ENCODE measurements at regions not wholly inside any gene's neighbourhood (a gene's known extent, or its start where the extent isn't known, plus 50 kb on each side); places are given as distances from the start of the nearest gene placed in this dataset.

DNA sequence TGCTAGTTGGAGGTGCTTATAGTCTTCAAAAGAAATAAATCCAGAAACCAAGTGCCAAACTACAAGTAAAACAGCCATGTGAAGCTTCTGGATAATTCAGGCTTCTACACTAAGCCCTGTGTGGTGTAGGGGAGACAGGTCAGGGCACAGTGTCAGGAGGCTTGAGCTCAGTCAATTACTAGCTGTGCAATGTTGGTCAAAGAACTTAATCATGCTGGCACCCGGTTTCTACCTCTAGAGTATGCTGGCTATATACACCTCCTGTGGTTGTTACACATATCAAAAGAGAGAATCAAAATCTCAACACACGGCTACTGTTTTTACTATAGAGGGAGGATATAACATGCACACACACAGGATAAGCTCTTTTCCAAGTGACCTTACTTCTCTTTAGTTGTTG is 469.7 kb upstream of the ZNF462 start:
- TF ChIP-seq EP300 (IDR thresholded peaks at IDR 0.05; ENCODE audit: borderline replicate concordance) (no peak), CEBPB (IDR thresholded peaks at IDR 0.05) (no peak), TEAD4 (IDR thresholded peaks at IDR 0.05) (no peak), NFIC (IDR thresholded peaks at IDR 0.05) (no peak), CREB1 (IDR thresholded peaks at IDR 0.05; ENCODE audit: low read depth) (no peak), YY1 (IDR thresholded peaks at IDR 0.05; ENCODE audit: low read depth) (no peak), TCF12 (IDR thresholded peaks at IDR 0.05; ENCODE audit: low read depth) (no peak), TAF1 (IDR thresholded peaks at IDR 0.05; ENCODE audit: low read depth) (no peak), RAD21 (IDR thresholded peaks at IDR 0.05; ENCODE audit: low read depth) (no peak), REST (IDR thresholded peaks at IDR 0.05; ENCODE audit: low read depth) (no peak), MAX (IDR thresholded peaks at IDR 0.05) (no peak)
- TF ChIP-seq, protein P1, sequence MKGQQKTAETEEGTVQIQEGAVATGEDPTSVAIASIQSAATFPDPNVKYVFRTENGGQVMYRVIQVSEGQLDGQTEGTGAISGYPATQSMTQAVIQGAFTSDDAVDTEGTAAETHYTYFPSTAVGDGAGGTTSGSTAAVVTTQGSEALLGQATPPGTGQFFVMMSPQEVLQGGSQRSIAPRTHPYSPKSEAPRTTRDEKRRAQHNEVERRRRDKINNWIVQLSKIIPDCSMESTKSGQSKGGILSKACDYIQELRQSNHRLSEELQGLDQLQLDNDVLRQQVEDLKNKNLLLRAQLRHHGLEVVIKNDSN (IDR thresholded peaks at IDR 0.05), result no peak

DNA sequence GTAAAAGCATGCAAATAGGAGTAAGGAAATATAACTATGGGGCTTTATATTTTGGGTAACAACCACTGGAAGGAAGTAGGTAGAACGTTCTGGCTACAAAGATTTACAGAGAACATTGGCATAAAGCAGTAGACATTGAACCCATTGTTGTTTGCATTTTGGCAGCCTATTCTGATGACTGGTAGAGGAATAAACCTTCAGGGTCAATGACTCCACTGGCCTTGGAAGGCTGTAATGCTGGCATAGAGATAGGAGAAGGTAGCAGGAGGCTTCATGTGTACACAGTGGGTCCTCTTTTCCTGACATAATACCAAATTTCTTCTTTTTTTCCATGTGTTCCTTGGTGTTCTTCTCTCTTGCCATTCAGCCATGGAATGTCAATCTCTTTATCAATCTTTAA is 462.8 kb upstream of the ZNF462 start:
- TF ChIP-seq TCF12 (IDR thresholded peaks at IDR 0.05; ENCODE audit: low read depth) (no peak), TAF1 (IDR thresholded peaks at IDR 0.05; ENCODE audit: low read depth) (no peak), TEAD4 (IDR thresholded peaks at IDR 0.05) (no peak), FOXM1 (IDR thresholded peaks at IDR 0.05; ENCODE audit: borderline replicate concordance, low read depth) (no peak), RAD21 (IDR thresholded peaks at IDR 0.05; ENCODE audit: low read depth) (no peak), MAX (IDR thresholded peaks at IDR 0.05) (no peak), CREB1 (IDR thresholded peaks at IDR 0.05; ENCODE audit: low read depth) (no peak), EP300 (IDR thresholded peaks at IDR 0.05; ENCODE audit: borderline replicate concordance) (no peak), EGR1 (IDR thresholded peaks at IDR 0.05) (no peak), CEBPB (IDR thresholded peaks at IDR 0.05) (no peak), YY1 (IDR thresholded peaks at IDR 0.05; ENCODE audit: low read depth) (no peak), REST (IDR thresholded peaks at IDR 0.05; ENCODE audit: low read depth) (no peak), NFIC (IDR thresholded peaks at IDR 0.05) (no peak), ZBTB7A (IDR thresholded peaks at IDR 0.05; ENCODE audit: low read depth) (no peak)
- TF ChIP-seq, protein P1 (IDR thresholded peaks at IDR 0.05), result no peak

DNA sequence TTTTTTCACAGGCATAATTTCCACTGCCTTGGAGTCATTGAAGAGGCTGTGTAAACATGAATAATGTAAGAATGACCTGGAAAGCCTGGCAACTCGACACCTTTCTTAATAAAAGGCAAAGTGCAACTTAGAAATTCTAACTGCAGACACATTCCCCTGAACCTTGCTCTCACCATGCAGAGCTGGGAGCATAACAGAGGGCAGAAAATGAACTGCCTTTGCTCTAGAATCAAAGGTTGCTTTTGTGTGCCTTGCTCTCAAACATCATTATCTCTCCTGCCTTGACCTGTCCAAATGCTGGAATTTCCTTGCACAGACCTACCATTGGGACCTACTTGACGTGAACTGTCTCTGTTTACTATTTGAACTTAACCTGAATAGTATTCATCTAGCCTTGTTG is 462.0 kb upstream of the ZNF462 start:
- TF ChIP-seq TEAD4 (IDR thresholded peaks at IDR 0.05) (no peak), TAF1 (IDR thresholded peaks at IDR 0.05; ENCODE audit: low read depth) (no peak), YY1 (IDR thresholded peaks at IDR 0.05; ENCODE audit: low read depth) (no peak), ZBTB7A (IDR thresholded peaks at IDR 0.05; ENCODE audit: low read depth) (no peak), FOXM1 (IDR thresholded peaks at IDR 0.05; ENCODE audit: borderline replicate concordance, low read depth) (no peak), RAD21 (IDR thresholded peaks at IDR 0.05; ENCODE audit: low read depth) (no peak), NFIC (IDR thresholded peaks at IDR 0.05) (no peak)
- TF ChIP-seq, protein P1 (IDR thresholded peaks at IDR 0.05), result no peak

DNA sequence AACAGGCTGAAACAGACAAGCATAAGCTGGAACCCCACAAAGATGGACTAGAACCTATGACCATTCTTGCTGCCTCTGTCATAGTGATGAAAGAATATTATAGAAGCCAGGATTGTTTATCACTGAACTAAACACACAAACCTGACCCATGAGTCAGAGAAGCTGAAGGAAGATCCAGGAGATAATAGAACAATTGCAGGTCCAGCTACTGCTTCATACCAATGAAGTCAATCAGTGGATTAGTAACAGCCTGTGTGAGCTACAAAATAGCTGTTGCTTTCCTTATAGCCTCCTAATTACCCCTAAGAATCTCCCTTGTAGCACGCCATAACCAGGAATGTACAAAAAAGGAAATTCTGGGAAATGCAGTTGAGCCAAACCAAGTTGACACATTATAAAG is 459.9 kb upstream of the ZNF462 start:
- TF ChIP-seq ZBTB7A (IDR thresholded peaks at IDR 0.05; ENCODE audit: low read depth) (no peak), EGR1 (IDR thresholded peaks at IDR 0.05) (no peak), FOXM1 (IDR thresholded peaks at IDR 0.05; ENCODE audit: borderline replicate concordance, low read depth) (no peak), TEAD4 (IDR thresholded peaks at IDR 0.05) (no peak), REST (IDR thresholded peaks at IDR 0.05; ENCODE audit: low read depth) (no peak), EP300 (IDR thresholded peaks at IDR 0.05; ENCODE audit: borderline replicate concordance) (no peak), TAF1 (IDR thresholded peaks at IDR 0.05; ENCODE audit: low read depth) (no peak), YY1 (IDR thresholded peaks at IDR 0.05; ENCODE audit: low read depth) (no peak), NFIC (IDR thresholded peaks at IDR 0.05) (no peak), TCF12 (IDR thresholded peaks at IDR 0.05; ENCODE audit: low read depth) (no peak), CREB1 (IDR thresholded peaks at IDR 0.05; ENCODE audit: low read depth) (no peak), MAX (IDR thresholded peaks at IDR 0.05) (no peak), RAD21 (IDR thresholded peaks at IDR 0.05; ENCODE audit: low read depth) (no peak), CEBPB (IDR thresholded peaks at IDR 0.05) (no peak)
- TF ChIP-seq, protein P1 (IDR thresholded peaks at IDR 0.05), result no peak
